SIG-M5 treated with dmso at 0.1 percent for 504 hours (cell line): ENCODE measurements at regions not wholly inside any gene's neighbourhood (a gene's known extent, or its start where the extent isn't known, plus 50 kb on each side); places are given as distances from the start of the nearest gene placed in this dataset.
"Not testable (repeated sequence)": the region's sequence is repeated elsewhere in the genome, so short reads cannot be mapped to it uniquely, and the experiment has no call there.

Experiments
- DNase-seq: peaks from one replicate; lab custom pipeline; 2025; ENCODE audit not compliant: unreplicated experiment; lab: John Stamatoyannopoulos, UW

DNA sequence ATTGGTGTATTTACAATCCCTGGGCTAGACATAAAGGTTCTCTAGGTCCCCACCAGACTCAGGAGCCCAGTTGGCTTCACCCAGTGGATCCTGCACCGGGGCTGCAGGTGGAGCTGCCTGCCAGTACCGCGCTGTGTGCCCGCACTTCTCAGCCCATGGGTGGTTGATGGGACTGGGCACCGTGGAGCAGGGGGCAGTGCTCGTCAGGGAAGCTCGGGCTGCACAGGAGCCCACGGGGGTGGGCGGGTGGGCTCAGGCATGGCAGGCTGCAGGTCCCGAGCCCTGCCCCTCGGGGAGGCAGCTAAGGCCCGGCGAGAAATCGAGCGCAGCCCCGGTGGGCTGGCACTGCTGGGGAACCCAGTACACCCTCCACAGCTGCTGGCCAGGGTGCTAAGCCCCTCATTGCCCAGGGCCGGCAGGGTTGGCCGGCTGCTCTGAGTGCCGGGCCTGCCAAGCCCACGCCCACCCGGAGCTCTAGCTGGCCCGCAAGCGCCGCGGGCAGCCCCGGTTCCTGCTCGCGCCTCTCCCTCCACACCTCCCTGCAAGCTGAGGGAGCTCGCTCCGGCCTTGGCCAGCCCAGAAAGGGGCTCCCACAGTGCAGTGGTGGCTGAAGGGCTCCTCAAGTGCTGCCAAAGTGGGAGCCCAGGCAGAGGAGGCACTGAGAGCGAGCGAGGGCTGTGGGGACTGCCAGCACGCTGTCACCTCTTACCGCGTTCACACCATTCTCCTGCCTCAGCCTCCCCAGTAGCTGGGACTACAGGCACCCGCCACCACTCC lies 353.5 kb upstream of the HS6ST1 start:
- not testable (repeated sequence) for DNase-seq

- DNase-seq = not testable (repeated sequence)
These were observed 361.0 kb upstream of the HS6ST1 start for GRCh38 chr2:128679680-128680079.

- DNase-seq = no peak
These were observed 362.8 kb upstream of the HS6ST1 start for GRCh38 chr2:128681507-128681906.

GRCh38 chr2:128682266-128682665 lies 363.6 kb upstream of the HS6ST1 start:
- no peak for DNase-seq

DNA sequence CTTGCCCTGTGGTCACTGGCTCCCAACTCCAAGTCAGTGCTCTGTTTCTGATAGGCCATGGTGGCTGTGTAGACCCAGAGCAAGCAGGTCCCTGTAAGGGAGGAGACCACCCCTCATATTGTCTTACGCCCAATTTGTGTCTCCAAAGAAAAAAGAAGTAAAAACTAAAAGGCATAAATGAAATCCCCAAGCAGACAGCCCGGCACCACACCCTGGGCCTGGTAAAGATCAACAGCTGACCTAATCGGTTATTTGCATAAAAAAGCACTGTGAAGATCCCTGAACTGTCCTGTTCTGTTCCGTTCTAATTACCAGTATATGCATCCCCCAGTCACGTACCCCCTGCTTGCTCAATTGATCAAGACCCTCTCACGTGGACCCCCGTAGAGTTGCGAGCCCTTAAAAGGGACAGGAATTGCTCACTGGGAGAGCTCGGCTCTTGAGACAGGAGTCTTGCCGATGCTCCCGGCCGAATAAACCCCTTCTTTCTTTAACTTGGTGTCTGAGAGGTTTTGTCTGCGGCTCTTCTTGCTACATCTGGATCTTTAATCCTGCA lies 364.1 kb upstream of the HS6ST1 start:
- no peak for DNase-seq

- DNase-seq = no peak
These were observed 365.9 kb upstream of the HS6ST1 start for GRCh38 chr2:128684523-128684922.

- no peak for DNase-seq
These were observed 367.3 kb upstream of the HS6ST1 start for GRCh38 chr2:128685841-128686496.

DNA sequence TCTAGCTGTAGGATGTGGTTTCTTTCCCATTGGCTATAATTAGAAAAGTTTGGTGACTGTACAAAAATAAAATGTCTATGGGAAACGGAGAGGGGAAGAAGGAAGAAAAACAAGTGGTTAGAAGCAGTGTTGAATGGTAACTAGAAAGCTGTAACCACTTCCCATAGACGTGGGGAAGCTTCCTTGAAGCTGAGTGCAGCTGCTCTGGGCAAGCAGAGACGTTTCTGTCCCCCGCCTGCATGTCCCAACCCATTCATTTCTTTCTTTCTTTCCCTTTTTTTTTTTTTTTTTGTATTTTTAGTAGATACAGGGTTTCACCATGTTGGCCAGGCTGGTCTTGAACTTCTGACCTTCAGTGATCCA lies 367.8 kb upstream of the HS6ST1 start:
- peak; percentile 61 for DNase-seq

GRCh38 chr2:128686881-128687555 lies 368.4 kb upstream of the HS6ST1 start:
- no peak for DNase-seq

GRCh38 chr2:128687565-128687964 lies 368.9 kb upstream of the HS6ST1 start:
- DNase-seq = no peak

DNA sequence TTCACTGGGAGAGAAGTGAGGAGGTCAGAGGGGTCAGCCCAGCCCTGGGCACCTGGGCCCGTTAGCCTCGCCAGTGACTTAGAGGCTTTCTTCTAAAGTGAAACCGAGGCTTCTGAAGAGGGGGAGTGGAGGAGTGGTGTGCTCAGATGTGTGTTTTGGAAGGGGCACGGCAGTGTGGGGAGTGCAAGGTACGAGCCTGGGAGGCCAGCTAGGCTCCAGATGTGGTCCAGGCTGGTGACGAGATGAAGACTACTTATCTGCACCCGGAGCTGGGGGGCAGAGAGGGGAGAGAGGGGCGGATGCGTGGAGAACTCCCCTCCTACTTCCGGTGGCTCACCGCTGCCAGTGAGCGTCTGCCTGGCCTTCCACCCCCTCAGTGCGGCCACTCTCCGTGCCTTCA lies 371.3 kb upstream of the HS6ST1 start:
- DNase-seq = no peak

DNA sequence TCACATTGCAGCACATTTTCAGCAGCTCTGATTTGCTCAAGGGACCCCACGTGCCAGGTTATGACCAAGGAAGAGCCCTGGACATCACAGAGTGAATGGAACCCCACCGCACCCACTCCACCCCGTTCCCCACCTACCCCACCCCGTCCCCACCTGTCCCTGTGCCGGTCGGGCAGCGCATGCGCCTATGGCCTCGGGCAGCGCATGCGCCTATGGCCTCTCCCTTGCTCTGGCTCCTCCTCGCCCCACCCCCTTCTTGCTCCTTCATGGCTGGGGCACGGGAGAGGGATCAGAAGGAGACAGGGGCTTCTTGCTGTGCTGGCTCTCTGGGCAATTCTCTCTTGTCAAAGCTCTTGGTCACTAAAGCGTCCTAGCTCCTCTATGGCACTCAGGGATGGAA lies 371.8 kb upstream of the HS6ST1 start:
- no peak for DNase-seq

- no peak for DNase-seq
These were observed 372.2 kb upstream of the HS6ST1 start for GRCh38 chr2:128690869-128691268.

DNA sequence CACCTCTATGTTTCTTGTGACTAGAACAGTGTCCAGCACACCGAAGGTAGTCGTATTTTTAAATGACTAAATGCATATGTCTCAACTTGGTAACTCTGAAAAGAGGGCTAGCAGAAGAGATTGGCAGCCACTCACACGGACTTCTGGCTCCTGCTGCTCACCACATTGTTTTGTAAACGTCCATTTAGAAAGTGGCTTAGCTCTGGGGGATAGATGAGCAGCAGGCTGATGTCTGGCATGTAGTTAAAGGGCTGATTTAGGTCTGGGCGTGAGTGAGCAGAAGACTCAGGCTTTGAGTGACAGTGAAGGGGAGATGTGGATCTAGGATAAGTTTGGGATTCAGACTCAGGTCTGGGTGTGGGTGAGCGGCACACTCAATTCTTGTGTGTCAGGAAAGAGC lies 372.9 kb upstream of the HS6ST1 start:
- no peak for DNase-seq

GRCh38 chr2:128692895-128693742 lies 374.5 kb upstream of the HS6ST1 start:
- no peak for DNase-seq

GRCh38 chr2:128693743-128694029 lies 375.0 kb upstream of the HS6ST1 start:
- DNase-seq = no peak

DNA sequence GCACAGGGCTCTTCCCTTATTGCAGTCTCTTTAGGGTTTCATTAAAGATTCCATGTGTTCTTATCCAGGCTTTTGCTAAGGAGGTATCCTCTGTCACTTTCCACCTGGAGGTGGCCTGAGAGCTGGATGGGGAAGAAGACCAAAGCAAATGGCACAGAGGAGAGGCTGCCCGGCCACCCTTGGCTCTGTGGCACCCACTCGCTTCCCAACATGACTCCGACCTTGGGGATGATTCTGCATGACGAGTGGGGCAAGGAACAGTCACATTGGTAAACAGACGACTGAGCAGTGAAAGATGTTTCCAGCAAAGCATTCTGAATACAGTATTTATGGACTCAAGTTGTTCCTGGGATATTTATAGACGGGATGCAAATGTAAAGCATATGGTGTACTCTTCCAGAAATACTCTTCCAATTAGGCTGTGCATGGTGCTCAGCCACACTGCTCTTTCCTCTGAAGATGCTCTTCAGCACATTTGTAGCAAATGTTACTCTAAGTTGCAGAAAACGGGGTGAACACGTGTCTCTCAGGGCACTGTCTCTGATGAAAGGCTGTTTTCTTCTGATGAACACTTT lies 377.1 kb upstream of the HS6ST1 start:
- no peak for DNase-seq

DNA sequence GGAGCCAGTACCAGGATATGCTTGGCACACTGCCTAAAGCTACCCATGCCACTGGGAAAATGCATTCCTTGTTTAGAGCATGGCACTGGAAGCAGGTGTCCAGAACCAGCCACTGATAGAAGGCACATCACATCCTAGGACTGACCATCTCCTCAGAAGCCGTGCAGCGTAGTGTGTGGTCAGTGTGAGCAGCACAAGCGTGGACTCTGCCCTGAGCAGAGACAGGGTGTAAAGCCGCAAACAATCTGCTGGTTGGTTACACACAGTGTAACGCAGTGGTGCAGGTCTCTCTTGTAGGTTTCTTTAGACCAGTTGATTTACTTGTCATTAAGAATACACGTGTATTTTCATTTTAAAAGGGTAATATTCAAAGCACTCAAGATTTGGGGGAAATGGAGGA lies 377.8 kb upstream of the HS6ST1 start:
- DNase-seq = no peak

- no peak for DNase-seq
These were observed 382.8 kb upstream of the HS6ST1 start for GRCh38 chr2:128701418-128701817.

DNA sequence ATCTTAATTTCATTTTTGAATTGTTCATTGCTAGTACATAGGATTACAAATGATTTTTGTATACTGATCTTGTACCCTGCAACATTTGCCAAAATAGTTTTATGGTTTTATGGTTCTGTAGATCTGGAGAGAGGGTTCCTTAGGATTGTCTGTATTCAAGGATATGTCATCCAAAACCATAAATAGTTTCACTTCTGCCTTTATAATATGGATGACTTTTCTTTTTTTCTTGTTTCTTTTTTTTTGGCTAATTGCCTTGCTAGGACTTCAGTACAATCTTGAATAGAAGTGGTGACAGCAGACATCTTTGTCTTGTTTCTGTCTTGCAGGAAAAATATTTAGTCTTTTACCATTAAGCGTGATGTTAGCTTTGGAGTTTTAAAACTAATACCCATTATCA lies 383.9 kb upstream of the HS6ST1 start:
- DNase-seq = peak; percentile 11
